Keratinocyte (primary cell): ENCODE measurements at regions not wholly inside any gene's neighbourhood (a gene's known extent, or its start where the extent isn't known, plus 50 kb on each side); places are given as distances from the start of the nearest gene placed in this dataset.

Source experiments
- DNase-seq: peaks from one replicate; pipeline ENCODE4 v3.0.0-alpha.2; 2011; ENCODE audit warnings: low read depth, missing footprints, low spot score
- FAIRE-seq: peaks from 2 replicates; lab custom pipeline; 2011; peaks lifted over from hg19 to GRCh38; lab: Jason Lieb, UNC
- H2AFZ ChIP-seq: 2 replicates; pipeline ENCODE4 v1.6.0; 2012; ENCODE audit warnings: low read length, control low read depth, inconsistent platforms; ENCODE audit not compliant: control insufficient read depth
- H3K27ac ChIP-seq: 2 replicates; pipeline ENCODE4 v1.5.1; 2011; ENCODE audit warnings: low read length; ENCODE audit not compliant: control insufficient read depth, insufficient read depth
- H3K27me3 ChIP-seq: 3 replicates; pipeline ENCODE4 v1.6.0; 2011; ENCODE audit warnings: low read length; ENCODE audit not compliant: control insufficient read depth, insufficient read depth; ENCODE audit errors: extremely low read depth
- H3K36me3 ChIP-seq, 2 experiments: 2 replicates in 1 of 2; 3 replicates in 1 of 2; pipeline ENCODE4 v1.5.1; 2011; ENCODE audit warnings: low read length in 2 of 2, mild to moderate bottlenecking in 1 of 2; ENCODE audit not compliant: control insufficient read depth in 2 of 2, insufficient read depth in 2 of 2; ENCODE audit errors: extremely low read depth in 1 of 2
- H3K4me1 ChIP-seq: 3 replicates; pipeline ENCODE4 v1.5.1; 2011; ENCODE audit warnings: low read length; ENCODE audit not compliant: control insufficient read depth, insufficient read depth; ENCODE audit errors: extremely low read depth
- H3K4me2 ChIP-seq: 3 replicates; pipeline ENCODE4 v1.6.0; 2011; ENCODE audit warnings: low read depth, low read length; ENCODE audit not compliant: control insufficient read depth, insufficient read depth; ENCODE audit errors: extremely low read depth
- H3K4me3 ChIP-seq, 3 experiments: fragments of 200-600 bp in 1 of 3; sonication (generic) in 1 of 3; 2 replicates in 2 of 3; 3 replicates in 1 of 3; pipeline ENCODE4 v1.5.1; 2011 to 2016; ENCODE audit warnings: low read length in 3 of 3, mild to moderate bottlenecking in 3 of 3, control low read depth in 2 of 3, inconsistent platforms in 1 of 3, low read depth in 1 of 3, mixed read lengths in 1 of 3, mixed run types in 1 of 3, moderate library complexity in 1 of 3; ENCODE audit not compliant: control insufficient read depth in 2 of 3, insufficient read depth in 2 of 3; ENCODE audit errors: extremely low read depth in 1 of 3
- H3K79me2 ChIP-seq: 2 replicates; pipeline ENCODE4 v1.6.0; 2012; ENCODE audit warnings: low read length; ENCODE audit not compliant: control insufficient read depth, insufficient read depth
- H3K9ac ChIP-seq: 3 replicates; pipeline ENCODE4 v1.6.0; 2011; ENCODE audit warnings: low read length; ENCODE audit not compliant: control insufficient read depth, insufficient read depth; ENCODE audit errors: extremely low read depth
- H3K9me1 ChIP-seq: 3 replicates; pipeline ENCODE4 v1.6.0; 2011; ENCODE audit warnings: low read length; ENCODE audit not compliant: control insufficient read depth, insufficient read depth; ENCODE audit errors: extremely low read depth
- H3K9me3 ChIP-seq: 2 replicates; pipeline ENCODE4 v1.5.1; 2012; ENCODE audit warnings: low read depth, low read length; ENCODE audit not compliant: control insufficient read depth
- H4K20me1 ChIP-seq: 3 replicates; pipeline ENCODE4 v1.6.0; 2011; ENCODE audit warnings: low read length; ENCODE audit not compliant: control insufficient read depth, insufficient read depth; ENCODE audit errors: extremely low read depth
- CTCF ChIP-seq, 3 experiments: IDR thresholded peaks in 1 of 3; conservative IDR thresholded peaks in 1 of 3; optimal IDR thresholded peaks in 1 of 3; 2 replicates in 2 of 3; 3 replicates in 1 of 3; pipeline versions ENCODE3 to v1.5.1; 2011; ENCODE audit warnings: low read length in 3 of 3, mild to moderate bottlenecking in 3 of 3, moderate library complexity in 2 of 3, control low read depth in 1 of 3, inconsistent platforms in 1 of 3; ENCODE audit not compliant: insufficient read depth in 2 of 3; ENCODE audit errors: extremely low read depth in 1 of 3
- EZH2 ChIP-seq: IDR thresholded peaks from one replicate; pipeline ENCODE4 v1.6.1; 2012; ENCODE audit warnings: inconsistent platforms, mild to moderate bottlenecking, low read length, moderate library complexity
- dilution Hi-C: fragments of 300-500 bp; cut with MboI; formaldehyde crosslinking; loops from one replicate; pipeline ENCODE4 v1.7.0; 2020; ENCODE audit warnings: low sequenced_read_pairs; ENCODE audit not compliant: extremely low pct_ligation_motif_present

- no peaks in the 10 kb centered on the region for H3K27me3 ChIP-seq
- FAIRE-seq (no peak), DNase-seq (no peak)
- dilution Hi-C loops, result no loop called here
- TF ChIP-seq EZH2 (no peak), CTCF (optimal IDR thresholded peaks at IDR 0.05 in 1 of 3, IDR thresholded peaks at IDR 0.05 in 1 of 3, conservative IDR thresholded peaks at IDR 0.05 in 1 of 3; ENCODE audit: extremely low read depth in 1 of 3, insufficient read depth in 2 of 3, low read length in 3 of 3) (no peak)
- no peak overlapping the region for H3K9ac ChIP-seq
- H3K27ac ChIP-seq, result no peak overlapping the region
- H3K36me3 ChIP-seq, result no peaks in the 10 kb centered on the region
- H3K4me1 ChIP-seq, result no peaks in the 10 kb centered on the region
- H3K4me3 ChIP-seq, result no peak overlapping the region
- H3K9me3 ChIP-seq, result no peaks in the 10 kb centered on the region
- H3K4me2 ChIP-seq, result no peak overlapping the region
- H4K20me1 ChIP-seq, result no peaks in the 10 kb centered on the region
- no peaks in the 10 kb centered on the region for H3K79me2 ChIP-seq
- no peak overlapping the region for H2AFZ ChIP-seq
- no peaks in the 10 kb centered on the region for H3K9me1 ChIP-seq
These were observed 373.5 kb upstream of the CHST9 start for GRCh38 chr18:27558388-27559155.

- H3K4me2 ChIP-seq, result no peak overlapping the region
- no peak overlapping the region for H3K27ac ChIP-seq
- H3K4me3 ChIP-seq, result no peak overlapping the region
- H3K4me1 ChIP-seq, result no peaks in the 10 kb centered on the region
- no peak overlapping the region for H3K9ac ChIP-seq
- DNase-seq, result no peak
- H3K36me3 ChIP-seq, result no peaks in the 10 kb centered on the region
- no peaks in the 10 kb centered on the region for H3K79me2 ChIP-seq
- H2AFZ ChIP-seq, result no peak overlapping the region
- dilution Hi-C loops, result no loop called here
- H3K27me3 ChIP-seq, result no peaks in the 10 kb centered on the region
- no peak for FAIRE-seq
- TF ChIP-seq EZH2, result no peak
- no peak for TF ChIP-seq CTCF (optimal IDR thresholded peaks at IDR 0.05 in 1 of 3, IDR thresholded peaks at IDR 0.05 in 1 of 3, conservative IDR thresholded peaks at IDR 0.05 in 1 of 3; ENCODE audit: extremely low read depth in 1 of 3, insufficient read depth in 2 of 3, low read length in 3 of 3)
- no peaks in the 10 kb centered on the region for H3K9me1 ChIP-seq
- no peaks in the 10 kb centered on the region for H3K9me3 ChIP-seq
- no peaks in the 10 kb centered on the region for H4K20me1 ChIP-seq
These were observed 371.6 kb upstream of the CHST9 start for GRCh38 chr18:27556741-27557140.
